ENCODE measurements at regions not wholly inside any gene's neighbourhood (a gene's known extent, or its start where the extent isn't known, plus 50 kb on each side); places are given as distances from the start of the nearest gene placed in this dataset.

- Histone ChIP-seq H3K9me3 (no peaks in the 10 kb centered on the region), H3K36me3 (no peaks in the 10 kb centered on the region), H3K27ac (no peak overlapping the region), H3K4me3 (peak overlapping the region; percentile 29), H3K27me3 (replicated peaks; ENCODE audit: insufficient read depth) (no peaks in the 10 kb centered on the region), H3K4me1 (ENCODE audit: control insufficient read depth in 1 of 2, low read depth in 2 of 2) (peaks cover 21 to 26% of the 10 kb centered on the region in 2 donors)
- TF ChIP-seq CTCF (IDR thresholded peaks at IDR 0.05) = no peak
- ATAC-seq (ENCODE audit: insufficient number of reproducible peaks, low FRiP score, low read depth) = peak; percentile 78
- peak; percentile 17 for DNase-seq (ENCODE audit: low spot score)
Measured at GRCh38 chr1:98315309-98315708, 346.2 kb upstream of the SNX7 start.

- Histone ChIP-seq H3K36me3 (no peaks in the 10 kb centered on the region), H3K4me3 (no peak overlapping the region), H3K27me3 (replicated peaks; ENCODE audit: insufficient read depth) (no peaks in the 10 kb centered on the region), H3K9me3 (no peaks in the 10 kb centered on the region), H3K27ac (no peak overlapping the region), H3K4me1 (ENCODE audit: control insufficient read depth in 1 of 2, low read depth in 2 of 2) (peaks cover 21 to 26% of the 10 kb centered on the region in 2 donors)
- ATAC-seq (ENCODE audit: insufficient number of reproducible peaks, low FRiP score, low read depth) (no peak), DNase-seq (ENCODE audit: low spot score) (no peak)
- TF ChIP-seq CTCF (IDR thresholded peaks at IDR 0.05) = no peak
Measured at GRCh38 chr1:98314601-98315000, 346.9 kb upstream of the SNX7 start.

- ATAC-seq (ENCODE audit: insufficient number of reproducible peaks, low FRiP score, low read depth) (no peak), DNase-seq (ENCODE audit: low spot score) (no peak)
- no peak overlapping the region for H3K4me3 ChIP-seq
- H3K27ac ChIP-seq = no peak overlapping the region
- no peaks in the 10 kb centered on the region for H3K36me3 ChIP-seq
- no peak for TF ChIP-seq CTCF (IDR thresholded peaks at IDR 0.05)
- H3K4me1 ChIP-seq (ENCODE audit: control insufficient read depth in 1 of 2, low read depth in 2 of 2) = no peaks in the 10 kb centered on the region
- H3K9me3 ChIP-seq = no peaks in the 10 kb centered on the region
- no peaks in the 10 kb centered on the region for H3K27me3 ChIP-seq (replicated peaks; ENCODE audit: insufficient read depth)
Measured at GRCh38 chr1:98306517-98307089, 354.9 kb upstream of the SNX7 start.

- Histone ChIP-seq H3K4me3 (no peak overlapping the region), H3K27me3 (replicated peaks; ENCODE audit: insufficient read depth) (no peaks in the 10 kb centered on the region), H3K36me3 (no peaks in the 10 kb centered on the region), H3K9me3 (no peaks in the 10 kb centered on the region), H3K27ac (no peak overlapping the region), H3K4me1 (ENCODE audit: control insufficient read depth in 1 of 2, low read depth in 2 of 2) (no peaks in the 10 kb centered on the region)
- ATAC-seq (ENCODE audit: insufficient number of reproducible peaks, low FRiP score, low read depth) (no peak), DNase-seq (ENCODE audit: low spot score) (no peak)
- TF ChIP-seq CTCF (IDR thresholded peaks at IDR 0.05) = no peak
Measured at GRCh38 chr1:98305362-98305761, 356.2 kb upstream of the SNX7 start.

- Histone ChIP-seq H3K4me3 (no peak overlapping the region), H3K4me1 (ENCODE audit: control insufficient read depth in 1 of 2, low read depth in 2 of 2) (no peaks in the 10 kb centered on the region), H3K9me3 (no peaks in the 10 kb centered on the region), H3K36me3 (no peaks in the 10 kb centered on the region), H3K27ac (no peak overlapping the region), H3K27me3 (replicated peaks; ENCODE audit: insufficient read depth) (no peaks in the 10 kb centered on the region)
- TF ChIP-seq CTCF (IDR thresholded peaks at IDR 0.05) = no peak
- ATAC-seq (ENCODE audit: insufficient number of reproducible peaks, low FRiP score, low read depth) = no peak
- DNase-seq (ENCODE audit: low spot score) = no peak
Measured at GRCh38 chr1:98304888-98305287, 356.6 kb upstream of the SNX7 start.

All from thoracic aorta (tissue), 2 donors.